ENCODE measurements at regions not wholly inside any gene's neighbourhood (a gene's known extent, or its start where the extent isn't known, plus 50 kb on each side); places are given as distances from the start of the nearest gene placed in this dataset.

DNA sequence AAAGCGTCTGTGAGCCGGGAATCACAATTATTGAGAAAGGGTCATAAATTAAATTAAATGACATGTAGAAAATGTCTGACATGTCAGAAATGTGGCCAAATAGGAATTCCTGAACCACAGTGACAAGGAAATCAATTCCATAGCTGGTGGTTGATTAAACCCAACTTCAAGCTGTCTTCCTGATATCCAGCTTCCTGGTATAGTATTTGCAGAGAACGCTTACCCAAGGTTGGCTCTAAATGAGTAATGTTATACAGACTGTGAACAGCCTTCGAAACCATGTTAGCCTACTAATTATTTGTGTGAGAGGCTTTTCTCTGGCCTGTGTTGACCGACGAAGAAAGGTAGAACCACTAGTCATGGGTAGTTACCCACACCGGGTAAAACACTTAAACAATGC lies 347.2 kb downstream of the RFC3 start:
- no peak for TF ChIP-seq CTCF (IDR thresholded peaks at IDR 0.05; ENCODE audit: low read depth, low read length, missing control alignments)
- H3K4me3 ChIP-seq (replicated peaks; ENCODE audit: low read depth, low read length), result no peak overlapping the region
- DNase-seq (ENCODE audit: extremely low read depth, low read depth), result no peak

DNA sequence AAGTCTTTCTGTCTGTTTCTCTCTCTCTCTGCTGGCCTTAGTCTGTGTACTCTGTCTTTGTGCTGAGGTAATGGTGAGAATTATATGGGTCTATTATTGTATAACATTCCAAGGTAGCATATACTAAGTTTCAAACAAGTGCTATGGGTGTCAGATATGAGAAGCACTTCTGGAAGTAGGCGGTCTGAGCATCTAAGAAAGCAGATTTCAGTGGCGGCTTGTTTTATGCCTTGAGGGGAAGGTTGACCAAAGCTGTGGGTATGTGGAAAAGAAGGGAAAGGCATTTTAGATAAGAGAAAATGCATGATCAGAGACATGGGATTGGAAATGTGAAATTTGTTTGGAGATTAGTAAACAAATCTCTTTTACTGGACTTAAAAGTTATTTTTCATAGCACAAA lies 348.5 kb downstream of the RFC3 start:
- H3K4me3 ChIP-seq (replicated peaks; ENCODE audit: low read depth, low read length), result no peak overlapping the region
- DNase-seq (ENCODE audit: extremely low read depth, low read depth), result no peak
- TF ChIP-seq CTCF (IDR thresholded peaks at IDR 0.05; ENCODE audit: low read depth, low read length, missing control alignments), result no peak

DNA sequence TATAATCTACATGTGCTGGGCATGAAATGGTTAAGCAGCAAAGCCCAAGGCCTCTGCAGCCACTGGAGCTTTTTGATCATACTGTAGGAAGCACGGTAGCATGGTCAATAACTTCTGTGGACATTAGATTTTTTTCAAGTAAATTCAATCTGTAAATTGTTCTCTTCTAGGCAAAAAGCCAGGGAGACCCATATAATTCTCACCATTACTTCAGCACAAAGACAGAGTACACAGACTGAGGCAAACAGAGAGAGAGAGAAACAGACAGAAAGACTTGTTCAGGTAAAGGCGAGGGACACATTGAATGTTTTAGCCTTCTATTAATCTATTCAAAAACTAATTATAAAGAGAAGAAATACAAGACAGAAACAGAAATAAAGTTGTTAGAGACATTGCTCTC lies 349.4 kb downstream of the RFC3 start:
- DNase-seq (ENCODE audit: extremely low read depth, low read depth), result no peak
- H3K4me3 ChIP-seq (replicated peaks; ENCODE audit: low read depth, low read length), result no peak overlapping the region
- TF ChIP-seq CTCF (IDR thresholded peaks at IDR 0.05; ENCODE audit: low read depth, low read length, missing control alignments), result no peak

GRCh38 chr13:34172048-34172447 lies 354.1 kb downstream of the RFC3 start:
- no peak for TF ChIP-seq CTCF (IDR thresholded peaks at IDR 0.05; ENCODE audit: low read depth, low read length, missing control alignments)
- no peak for DNase-seq (ENCODE audit: extremely low read depth, low read depth)
- no peak overlapping the region for H3K4me3 ChIP-seq (replicated peaks; ENCODE audit: low read depth, low read length)

DNA sequence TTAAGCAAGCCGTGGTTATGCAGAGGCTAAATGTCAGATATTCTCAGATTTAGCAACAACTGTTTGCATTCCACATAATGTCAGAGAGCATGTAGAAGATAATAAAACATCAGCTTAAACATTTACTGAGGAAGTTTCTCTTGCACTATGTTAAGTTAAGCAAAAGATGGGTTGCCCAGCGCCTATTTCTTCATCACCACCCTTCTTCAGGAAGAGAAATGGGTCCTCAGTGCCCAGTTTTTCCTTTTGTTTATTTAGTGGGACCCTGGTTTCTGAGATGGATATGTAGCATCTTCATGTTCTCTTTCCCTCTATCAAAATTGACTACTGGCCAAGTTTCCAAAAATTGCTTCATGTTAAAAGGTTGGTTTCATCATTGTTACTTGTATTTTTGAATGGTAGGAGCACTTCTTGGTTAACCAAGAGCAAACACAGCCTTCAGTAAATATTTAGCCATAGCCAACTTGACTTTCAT lies 356.8 kb downstream of the RFC3 start:
- no peak for TF ChIP-seq CTCF (IDR thresholded peaks at IDR 0.05; ENCODE audit: low read depth, low read length, missing control alignments)

DNA sequence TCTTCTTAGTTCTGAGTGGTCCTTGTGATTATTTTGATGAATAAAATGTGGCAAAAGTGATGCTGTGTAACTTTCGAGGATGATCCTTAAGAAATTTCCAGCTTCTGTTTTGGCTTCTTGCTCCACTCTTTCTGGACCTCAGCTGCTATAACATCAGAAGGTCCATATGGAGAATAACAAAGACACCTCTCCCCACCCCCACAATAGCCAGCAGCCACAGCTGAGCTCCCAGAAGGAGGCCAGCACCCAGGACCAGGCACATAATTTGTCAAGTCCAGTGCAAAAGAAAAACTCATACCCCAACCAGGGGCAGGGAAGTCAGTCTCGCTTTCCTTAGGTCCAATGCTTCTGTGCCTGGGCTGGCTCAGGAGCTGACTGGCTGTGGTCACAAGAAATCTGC lies 357.6 kb downstream of the RFC3 start:
- TF ChIP-seq CTCF (IDR thresholded peaks at IDR 0.05; ENCODE audit: low read depth, low read length, missing control alignments), result no peak
- no peak overlapping the region for H3K4me3 ChIP-seq (replicated peaks; ENCODE audit: low read depth, low read length)
- DNase-seq (ENCODE audit: extremely low read depth, low read depth), result no peak

More for the DNA sequence above, 356.8 kb downstream of the RFC3 start:
- DNase-seq (ENCODE audit: extremely low read depth, low read depth), result no peak
- no peak overlapping the region for H3K4me3 ChIP-seq (replicated peaks; ENCODE audit: low read depth, low read length)

GRCh38 chr13:34176633-34177032 lies 358.7 kb downstream of the RFC3 start:
- no peak for TF ChIP-seq CTCF (IDR thresholded peaks at IDR 0.05; ENCODE audit: low read depth, low read length, missing control alignments)
- no peak overlapping the region for H3K4me3 ChIP-seq (replicated peaks; ENCODE audit: low read depth, low read length)
- DNase-seq (ENCODE audit: extremely low read depth, low read depth), result no peak
